A549 (cell line): ENCODE measurements at regions not wholly inside any gene's neighbourhood (a gene's known extent, or its start where the extent isn't known, plus 50 kb on each side); places are given as distances from the start of the nearest gene placed in this dataset.

Experiments used
- EHF ChIP-seq: fragments of 250-450 bp; sonication (Bioruptor Pico); IDR thresholded peaks from 2 replicates; pipeline ENCODE4 v1.5.0; 2020; ENCODE audit warnings: mild to moderate bottlenecking
- EP300 ChIP-seq, 2 experiments: fragments of >200 bp; sonication (Bioruptor Twin); formaldehyde crosslinking; IDR thresholded peaks; 2 replicates in 1 of 2; 3 replicates in 1 of 2; pipeline ENCODE4 v1.6.1; 2016 to 2017
- FOSB ChIP-seq: fragments of 250-450 bp; sonication (Bioruptor Pico); IDR thresholded peaks from 2 replicates; pipeline ENCODE4 v1.5.0; 2020; ENCODE audit warnings: mild to moderate bottlenecking, moderate library complexity
- JUNB ChIP-seq: fragments of >200 bp; sonication (Bioruptor Twin); formaldehyde crosslinking; IDR thresholded peaks from 2 replicates; pipeline ENCODE4 v1.6.1; 2016
- KDM5A ChIP-seq: fragments of 200-600 bp; sonication (generic); IDR thresholded peaks from 2 replicates; pipeline ENCODE4 v1.6.1; 2016; ENCODE audit warnings: antibody characterized with exemption, mild to moderate bottlenecking
- POLR2A ChIP-seq: IDR thresholded peaks from 2 replicates; pipeline ENCODE4 v1.6.1; 2012; ENCODE audit warnings: mild to moderate bottlenecking, low read length
- RAD21 ChIP-seq, 2 experiments: fragments of >200 bp in 1 of 2; sonication (Bioruptor Twin) in 1 of 2; formaldehyde crosslinking in 1 of 2; IDR thresholded peaks in 1 of 2; conservative IDR thresholded peaks in 1 of 2; 2 replicates in 1 of 2; 3 replicates in 1 of 2; pipeline ENCODE4 v1.6.1; 2012 to 2018; ENCODE audit warnings: inconsistent platforms in 1 of 2
- RNF2 ChIP-seq: fragments of 200-600 bp; sonication (generic); IDR thresholded peaks from 2 replicates; pipeline ENCODE4 v1.6.1; 2016; ENCODE audit warnings: low read depth, mild to moderate bottlenecking, antibody characterized with exemption, moderate library complexity, borderline replicate concordance
- TF ChIP-seq, protein P1 (sequence below): fragments of >200 bp; sonication (Bioruptor Twin); formaldehyde crosslinking; IDR thresholded peaks from 3 replicates; pipeline ENCODE4 v1.5.1; 2016
- TF ChIP-seq, protein P2 (sequence below): fragments of 250-450 bp; sonication (Bioruptor Pico); IDR thresholded peaks from 2 replicates; pipeline ENCODE4 v1.5.0; 2021; ENCODE audit warnings: mild to moderate bottlenecking, moderate library complexity, borderline replicate concordance

DNA sequence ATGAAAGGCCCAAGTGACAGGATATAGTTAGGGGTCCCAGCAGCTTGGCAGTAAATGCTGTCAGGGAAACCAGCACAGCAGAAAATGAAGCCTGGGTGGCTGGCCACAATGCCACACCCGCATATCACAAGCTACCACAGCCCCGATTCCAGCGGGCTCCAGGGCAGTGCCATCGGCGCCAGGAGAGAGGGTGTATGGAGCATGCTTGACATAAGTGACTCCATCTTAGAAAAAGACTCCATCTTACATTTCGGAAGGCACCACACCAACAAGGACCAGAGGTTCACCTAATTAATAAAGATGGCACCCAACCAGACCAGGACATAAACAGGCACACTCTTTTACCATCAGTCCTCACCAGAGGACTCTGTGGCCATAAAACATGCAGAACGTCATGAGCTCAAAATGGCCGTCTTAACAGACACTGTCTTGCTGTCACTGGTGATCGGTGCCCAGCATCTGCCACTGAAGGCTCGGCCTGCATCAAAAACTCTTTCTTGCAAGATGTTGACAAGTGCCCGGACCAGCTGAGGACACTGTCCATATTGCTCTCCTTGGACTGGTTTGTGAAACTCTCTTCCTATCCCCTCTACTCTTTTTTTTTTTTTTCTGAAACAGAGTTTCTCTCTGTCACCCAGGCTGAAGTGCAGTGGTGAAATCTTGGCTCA, 67.4 kb upstream of the SPIN1 start:
- TF ChIP-seq, protein P1, sequence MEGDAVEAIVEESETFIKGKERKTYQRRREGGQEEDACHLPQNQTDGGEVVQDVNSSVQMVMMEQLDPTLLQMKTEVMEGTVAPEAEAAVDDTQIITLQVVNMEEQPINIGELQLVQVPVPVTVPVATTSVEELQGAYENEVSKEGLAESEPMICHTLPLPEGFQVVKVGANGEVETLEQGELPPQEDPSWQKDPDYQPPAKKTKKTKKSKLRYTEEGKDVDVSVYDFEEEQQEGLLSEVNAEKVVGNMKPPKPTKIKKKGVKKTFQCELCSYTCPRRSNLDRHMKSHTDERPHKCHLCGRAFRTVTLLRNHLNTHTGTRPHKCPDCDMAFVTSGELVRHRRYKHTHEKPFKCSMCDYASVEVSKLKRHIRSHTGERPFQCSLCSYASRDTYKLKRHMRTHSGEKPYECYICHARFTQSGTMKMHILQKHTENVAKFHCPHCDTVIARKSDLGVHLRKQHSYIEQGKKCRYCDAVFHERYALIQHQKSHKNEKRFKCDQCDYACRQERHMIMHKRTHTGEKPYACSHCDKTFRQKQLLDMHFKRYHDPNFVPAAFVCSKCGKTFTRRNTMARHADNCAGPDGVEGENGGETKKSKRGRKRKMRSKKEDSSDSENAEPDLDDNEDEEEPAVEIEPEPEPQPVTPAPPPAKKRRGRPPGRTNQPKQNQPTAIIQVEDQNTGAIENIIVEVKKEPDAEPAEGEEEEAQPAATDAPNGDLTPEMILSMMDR, result no peak
- TF ChIP-seq FOSB (CRISPR knock-in tag) (no peak), RAD21 (conservative IDR thresholded peaks at IDR 0.05 in 1 of 2, IDR thresholded peaks at IDR 0.05 in 1 of 2) (no peak), EP300 (IDR thresholded peaks at IDR 0.05) (no peak), RNF2 (no peak), POLR2A (no peak), JUNB (no peak), EHF (no peak), KDM5A (no peak)
- TF ChIP-seq, protein P2, sequence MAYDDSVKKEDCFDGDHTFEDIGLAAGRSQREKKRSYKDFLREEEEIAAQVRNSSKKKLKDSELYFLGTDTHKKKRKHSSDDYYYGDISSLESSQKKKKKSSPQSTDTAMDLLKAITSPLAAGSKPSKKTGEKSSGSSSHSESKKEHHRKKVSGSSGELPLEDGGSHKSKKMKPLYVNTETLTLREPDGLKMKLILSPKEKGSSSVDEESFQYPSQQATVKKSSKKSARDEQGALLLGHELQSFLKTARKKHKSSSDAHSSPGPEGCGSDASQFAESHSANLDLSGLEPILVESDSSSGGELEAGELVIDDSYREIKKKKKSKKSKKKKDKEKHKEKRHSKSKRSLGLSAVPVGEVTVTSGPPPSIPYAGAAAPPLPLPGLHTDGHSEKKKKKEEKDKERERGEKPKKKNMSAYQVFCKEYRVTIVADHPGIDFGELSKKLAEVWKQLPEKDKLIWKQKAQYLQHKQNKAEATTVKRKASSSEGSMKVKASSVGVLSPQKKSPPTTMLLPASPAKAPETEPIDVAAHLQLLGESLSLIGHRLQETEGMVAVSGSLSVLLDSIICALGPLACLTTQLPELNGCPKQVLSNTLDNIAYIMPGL, result no peak
